ENCODE measurements at regions not wholly inside any gene's neighbourhood (a gene's known extent, or its start where the extent isn't known, plus 50 kb on each side); places are given as distances from the start of the nearest gene placed in this dataset.
A peak's percentile ranks its signal among the peaks of the same experiment; 100 is the strongest.

DNA sequence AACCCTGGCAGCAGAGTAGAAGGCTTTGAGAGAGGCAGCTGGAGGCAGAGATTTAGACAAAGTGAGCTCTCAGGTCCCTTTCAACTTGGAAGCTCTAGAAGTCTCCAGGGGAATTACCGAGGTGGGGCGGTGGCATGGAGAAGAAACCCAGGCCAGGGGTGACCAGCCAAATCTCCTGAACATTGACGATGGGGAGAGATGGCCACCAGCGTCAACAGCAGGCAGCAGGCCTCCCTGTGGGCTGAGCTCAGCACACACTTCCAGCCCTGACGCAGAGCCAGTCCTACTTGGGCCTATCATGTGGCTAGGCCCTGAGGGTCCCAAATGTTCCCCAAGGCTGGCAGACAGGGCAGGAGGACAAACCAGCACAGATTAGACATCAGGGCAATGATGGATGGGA, 187.8 kb downstream of the BCOR start:
- WGBS (ENCODE audit: insufficient coverage), result 88% methylated on average over 5 of the region's 5 CpGs
- H3K27me3 ChIP-seq (ENCODE audit: control insufficient read depth, insufficient read depth, low read length), result peaks cover 59% of the 10 kb centered on the region
- no peaks in the 10 kb centered on the region for H3K9me3 ChIP-seq (replicated peaks; ENCODE audit: control insufficient read depth, low read depth, low read length)
- no peak overlapping the region for H3K27ac ChIP-seq (ENCODE audit: low read length)
- H3K36me3 ChIP-seq (ENCODE audit: control insufficient read depth, insufficient read depth, low read length), result no peaks in the 10 kb centered on the region
- H3K4me1 ChIP-seq (ENCODE audit: control insufficient read depth, insufficient read depth, low read length), result peaks cover 35% of the 10 kb centered on the region
- H3K4me3 ChIP-seq (ENCODE audit: low read length), result no peak overlapping the region
- DNase-seq, result no peak

- no peak overlapping the region for H3K4me3 ChIP-seq (ENCODE audit: low read length)
- WGBS (ENCODE audit: insufficient coverage), result 74% methylated on average over 17 of the region's 17 CpGs
- H3K27me3 ChIP-seq (ENCODE audit: control insufficient read depth, insufficient read depth, low read length), result peaks cover 54% of the 10 kb centered on the region
- DNase-seq, result peak; percentile 22
- H3K27ac ChIP-seq (ENCODE audit: low read length), result no peak overlapping the region
- H3K4me1 ChIP-seq (ENCODE audit: control insufficient read depth, insufficient read depth, low read length), result peaks cover 29% of the 10 kb centered on the region
- H3K36me3 ChIP-seq (ENCODE audit: control insufficient read depth, insufficient read depth, low read length), result no peaks in the 10 kb centered on the region
- H3K9me3 ChIP-seq (replicated peaks; ENCODE audit: control insufficient read depth, low read depth, low read length), result no peaks in the 10 kb centered on the region
Measured at GRCh38 chrX:39910651-39911050, 187.1 kb downstream of the BCOR start.

- 71% methylated on average over 11 of the region's 14 CpGs for WGBS (ENCODE audit: insufficient coverage)
- Histone ChIP-seq H3K9me3 (replicated peaks; ENCODE audit: control insufficient read depth, low read depth, low read length) (no peaks in the 10 kb centered on the region), H3K4me1 (ENCODE audit: control insufficient read depth, insufficient read depth, low read length) (peaks cover 21% of the 10 kb centered on the region), H3K4me3 (ENCODE audit: low read length) (no peak overlapping the region), H3K27ac (ENCODE audit: low read length) (no peak overlapping the region), H3K27me3 (ENCODE audit: control insufficient read depth, insufficient read depth, low read length) (peaks cover 50% of the 10 kb centered on the region), H3K36me3 (ENCODE audit: control insufficient read depth, insufficient read depth, low read length) (no peaks in the 10 kb centered on the region)
- no peak for DNase-seq
Measured at GRCh38 chrX:39911278-39911897, 186.4 kb downstream of the BCOR start.

DNA sequence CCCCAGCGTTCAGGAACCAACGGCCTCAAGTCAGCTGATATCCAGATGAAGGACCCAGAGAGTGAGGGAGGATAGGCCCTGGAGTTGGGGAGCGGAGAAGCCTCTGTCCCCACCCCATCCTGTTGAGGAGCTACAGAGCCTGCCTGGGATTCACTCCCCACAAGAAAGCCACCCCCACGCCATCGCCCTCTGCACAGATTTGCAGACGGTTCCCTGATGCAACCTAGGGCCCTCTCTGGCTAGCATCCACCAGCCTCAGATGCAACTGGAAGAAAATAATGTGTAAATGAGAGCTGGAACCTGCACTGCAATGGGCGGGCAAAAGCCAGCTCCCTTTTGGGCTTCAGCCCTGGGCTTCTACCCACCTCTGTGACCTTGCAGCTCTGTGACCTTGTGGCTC, 185.6 kb downstream of the BCOR start:
- WGBS (ENCODE audit: insufficient coverage), result 89% methylated on average over 1 of the region's 7 CpGs
- peaks cover under 1% of the 10 kb centered on the region for H3K9me3 ChIP-seq (replicated peaks; ENCODE audit: control insufficient read depth, low read depth, low read length)

DNA sequence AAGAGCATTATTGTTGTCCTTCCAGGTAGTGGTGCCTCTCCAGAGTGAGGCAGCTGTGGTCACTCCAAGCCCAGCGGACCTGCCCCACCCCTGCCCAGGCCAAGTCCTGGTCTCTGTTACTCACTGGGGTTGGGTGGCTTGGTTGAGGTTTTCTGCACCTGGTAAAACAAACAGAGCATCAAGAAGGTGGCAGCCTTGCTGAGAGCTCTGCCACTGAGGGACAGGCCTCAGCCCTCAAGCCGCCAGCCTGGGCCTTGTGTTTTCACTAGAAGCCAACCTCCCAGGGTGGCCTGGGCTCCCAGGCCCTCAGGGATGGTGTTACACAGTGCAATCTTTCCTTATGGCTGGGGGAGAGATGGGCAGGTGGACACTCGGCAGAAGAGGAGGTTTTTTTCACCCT, 182.7 kb downstream of the BCOR start:
- H3K9me3 ChIP-seq (replicated peaks; ENCODE audit: control insufficient read depth, low read depth, low read length), result peaks cover 5% of the 10 kb centered on the region
- DNase-seq, result no peak
- 76% methylated on average over 2 of the region's 3 CpGs for WGBS (ENCODE audit: insufficient coverage)
- H3K36me3 ChIP-seq (ENCODE audit: control insufficient read depth, insufficient read depth, low read length), result no peaks in the 10 kb centered on the region
- no peak overlapping the region for H3K27ac ChIP-seq (ENCODE audit: low read length)
- peaks cover 36% of the 10 kb centered on the region for H3K27me3 ChIP-seq (ENCODE audit: control insufficient read depth, insufficient read depth, low read length)
- H3K4me1 ChIP-seq (ENCODE audit: control insufficient read depth, insufficient read depth, low read length), result peaks cover 7% of the 10 kb centered on the region
- no peak overlapping the region for H3K4me3 ChIP-seq (ENCODE audit: low read length)

More for the DNA sequence above, 185.6 kb downstream of the BCOR start:
- DNase-seq, result no peak
- Histone ChIP-seq H3K27ac (ENCODE audit: low read length) (no peak overlapping the region), H3K4me1 (ENCODE audit: control insufficient read depth, insufficient read depth, low read length) (peaks cover 20% of the 10 kb centered on the region), H3K36me3 (ENCODE audit: control insufficient read depth, insufficient read depth, low read length) (no peaks in the 10 kb centered on the region), H3K4me3 (ENCODE audit: low read length) (no peak overlapping the region), H3K27me3 (ENCODE audit: control insufficient read depth, insufficient read depth, low read length) (peaks cover 52% of the 10 kb centered on the region)

DNA sequence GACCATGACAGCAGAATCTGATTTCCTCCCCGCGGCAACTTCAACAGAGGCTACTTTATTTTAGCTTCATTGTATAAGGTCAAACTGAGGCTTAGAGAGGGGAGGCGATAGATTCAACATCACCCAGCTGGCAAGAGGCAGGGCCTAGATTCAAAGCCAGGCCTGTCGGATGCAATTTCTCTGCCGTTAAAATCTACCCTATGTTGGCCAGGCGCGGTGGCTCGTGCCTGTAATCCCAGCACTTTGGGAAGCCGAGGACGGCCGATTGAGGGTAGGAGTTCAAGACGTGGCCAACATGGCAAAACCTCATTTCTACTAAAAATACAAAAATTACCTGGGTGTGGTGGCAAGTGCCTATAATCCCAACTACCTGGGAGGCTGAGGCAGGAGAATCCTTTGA, 182.2 kb downstream of the BCOR start:
- H3K27ac ChIP-seq (ENCODE audit: low read length), result no peak overlapping the region
- H3K9me3 ChIP-seq (replicated peaks; ENCODE audit: control insufficient read depth, low read depth, low read length), result peaks cover 5% of the 10 kb centered on the region
- H3K36me3 ChIP-seq (ENCODE audit: control insufficient read depth, insufficient read depth, low read length), result no peaks in the 10 kb centered on the region
- no peak for DNase-seq
- peaks cover 34% of the 10 kb centered on the region for H3K27me3 ChIP-seq (ENCODE audit: control insufficient read depth, insufficient read depth, low read length)
- peaks cover 3% of the 10 kb centered on the region for H3K4me1 ChIP-seq (ENCODE audit: control insufficient read depth, insufficient read depth, low read length)
- H3K4me3 ChIP-seq (ENCODE audit: low read length), result no peak overlapping the region
- WGBS (ENCODE audit: insufficient coverage), result 100% methylated on average over 1 of the region's 12 CpGs

GRCh38 chrX:39921838-39922237, 175.9 kb downstream of the BCOR start:
- DNase-seq, result no peak
- no peak overlapping the region for H3K27ac ChIP-seq (ENCODE audit: low read length)
- H3K36me3 ChIP-seq (ENCODE audit: control insufficient read depth, insufficient read depth, low read length), result no peaks in the 10 kb centered on the region
- H3K27me3 ChIP-seq (ENCODE audit: control insufficient read depth, insufficient read depth, low read length), result peaks cover 30% of the 10 kb centered on the region
- H3K4me3 ChIP-seq (ENCODE audit: low read length), result no peak overlapping the region
- H3K4me1 ChIP-seq (ENCODE audit: control insufficient read depth, insufficient read depth, low read length), result no peaks in the 10 kb centered on the region
- peaks cover 5% of the 10 kb centered on the region for H3K9me3 ChIP-seq (replicated peaks; ENCODE audit: control insufficient read depth, low read depth, low read length)
- 60% methylated on average over 1 of the region's 2 CpGs for WGBS (ENCODE audit: insufficient coverage)

DNA sequence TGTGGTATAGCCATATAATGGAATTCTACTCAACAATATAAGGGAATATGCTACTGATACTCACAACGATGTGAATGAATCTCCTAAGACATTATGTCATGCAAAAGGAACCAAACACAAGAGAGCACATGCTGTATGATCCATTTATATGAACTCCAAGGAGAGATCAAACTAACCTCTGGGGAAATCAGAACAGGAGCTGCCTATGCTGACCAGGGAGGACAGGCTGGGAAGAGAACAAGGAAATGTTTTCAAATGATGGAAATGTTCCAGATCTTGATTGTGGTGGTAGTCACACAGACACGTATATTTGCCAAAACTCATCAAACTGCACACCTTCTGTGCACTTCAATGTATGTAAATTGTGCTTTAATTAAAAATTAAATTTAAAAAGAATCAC, 175.3 kb downstream of the BCOR start:
- peaks cover 29% of the 10 kb centered on the region for H3K27me3 ChIP-seq (ENCODE audit: control insufficient read depth, insufficient read depth, low read length)
- no peak overlapping the region for H3K27ac ChIP-seq (ENCODE audit: low read length)
- no peaks in the 10 kb centered on the region for H3K4me1 ChIP-seq (ENCODE audit: control insufficient read depth, insufficient read depth, low read length)
- peaks cover under 1% of the 10 kb centered on the region for H3K9me3 ChIP-seq (replicated peaks; ENCODE audit: control insufficient read depth, low read depth, low read length)
- WGBS (ENCODE audit: insufficient coverage), result no CpG with 5 or more reads among the region's 2 CpGs
- H3K36me3 ChIP-seq (ENCODE audit: control insufficient read depth, insufficient read depth, low read length), result no peaks in the 10 kb centered on the region
- DNase-seq, result no peak
- H3K4me3 ChIP-seq (ENCODE audit: low read length), result no peak overlapping the region

GRCh38 chrX:39922926-39923325, 174.8 kb downstream of the BCOR start:
- Histone ChIP-seq H3K36me3 (ENCODE audit: control insufficient read depth, insufficient read depth, low read length) (no peaks in the 10 kb centered on the region), H3K4me1 (ENCODE audit: control insufficient read depth, insufficient read depth, low read length) (no peaks in the 10 kb centered on the region), H3K27ac (ENCODE audit: low read length) (no peak overlapping the region), H3K27me3 (ENCODE audit: control insufficient read depth, insufficient read depth, low read length) (peaks cover 33% of the 10 kb centered on the region), H3K9me3 (replicated peaks; ENCODE audit: control insufficient read depth, low read depth, low read length) (no peaks in the 10 kb centered on the region), H3K4me3 (ENCODE audit: low read length) (no peak overlapping the region)
- no peak for DNase-seq
- 75% methylated on average over 2 of the region's 8 CpGs for WGBS (ENCODE audit: insufficient coverage)

- 58% methylated on average over 2 of the region's 4 CpGs for WGBS (ENCODE audit: insufficient coverage)
- Histone ChIP-seq H3K4me3 (ENCODE audit: low read length) (no peak overlapping the region), H3K9me3 (replicated peaks; ENCODE audit: control insufficient read depth, low read depth, low read length) (no peaks in the 10 kb centered on the region), H3K36me3 (ENCODE audit: control insufficient read depth, insufficient read depth, low read length) (no peaks in the 10 kb centered on the region), H3K27me3 (ENCODE audit: control insufficient read depth, insufficient read depth, low read length) (peaks cover 54% of the 10 kb centered on the region), H3K27ac (ENCODE audit: low read length) (no peak overlapping the region), H3K4me1 (ENCODE audit: control insufficient read depth, insufficient read depth, low read length) (peaks cover 24% of the 10 kb centered on the region)
- no peak for DNase-seq
Measured at GRCh38 chrX:39927380-39927779, 170.4 kb downstream of the BCOR start.

Data from muscle of leg (tissue), 3 donors.